ENCODE measurements at regions not wholly inside any gene's neighbourhood (a gene's known extent, or its start where the extent isn't known, plus 50 kb on each side); places are given as distances from the start of the nearest gene placed in this dataset.

GRCh38 chr11:28708075-28708474 is 599.9 kb downstream of the METTL15 start:
- TF ChIP-seq POLR2AphosphoS5 (IDR thresholded peaks at IDR 0.05; ENCODE audit: borderline replicate concordance, low read depth, low read length): no peak
- no peak for TF ChIP-seq EZH2 (IDR thresholded peaks at IDR 0.05)
